Endodermal cell (in vitro differentiated cells): ENCODE measurements at regions not wholly inside any gene's neighbourhood (a gene's known extent, or its start where the extent isn't known, plus 50 kb on each side); places are given as distances from the start of the nearest gene placed in this dataset.

Experiments
- DNase-seq: peaks from one replicate; pipeline ENCODE4 v3.0.0-alpha.2; 2017
- H3K27ac ChIP-seq: 2 replicates; pipeline ENCODE4 v1.5.1; 2013; ENCODE audit warnings: mild to moderate bottlenecking, low read depth, low read length, moderate library complexity
- H3K27me3 ChIP-seq: 2 replicates; pipeline ENCODE4 v1.6.1; 2013; ENCODE audit warnings: mild to moderate bottlenecking, low read length, moderate library complexity; ENCODE audit not compliant: insufficient read depth, control insufficient read depth, poor library complexity, severe bottlenecking
- H3K36me3 ChIP-seq: 2 replicates; pipeline ENCODE4 v1.7.0; 2013; ENCODE audit warnings: mild to moderate bottlenecking, low read length, moderate library complexity; ENCODE audit not compliant: control insufficient read depth, insufficient read depth
- H3K4me1 ChIP-seq: one replicate; pipeline ENCODE4 v1.7.0; 2013; ENCODE audit warnings: low read length; ENCODE audit not compliant: control insufficient read depth, insufficient read depth
- H3K4me3 ChIP-seq: 2 replicates; pipeline ENCODE4 v1.5.1; 2013; ENCODE audit warnings: mild to moderate bottlenecking, low read length, moderate library complexity
- H3K9ac ChIP-seq: 2 replicates; pipeline ENCODE4 v1.6.1; 2013; ENCODE audit warnings: mild to moderate bottlenecking, low read length, moderate library complexity; ENCODE audit not compliant: poor library complexity, severe bottlenecking; ENCODE audit errors: extremely low read depth
- H3K9me3 ChIP-seq: 2 replicates; pipeline ENCODE4 v1.6.1; 2013; ENCODE audit warnings: mild to moderate bottlenecking, low read length, moderate library complexity; ENCODE audit not compliant: control insufficient read depth
- H3K27ac Mint-ChIP-seq: 2 replicates; pipeline ENCODE4 v1.8.0; 2020; ENCODE audit warnings: mixed read lengths
- H3K27me3 Mint-ChIP-seq: 2 replicates; pipeline ENCODE4 v1.8.0; 2021; ENCODE audit warnings: mild to moderate bottlenecking, mixed read lengths; ENCODE audit not compliant: insufficient read depth
- H3K36me3 Mint-ChIP-seq: 2 replicates; pipeline ENCODE4 v1.8.0; 2020; ENCODE audit warnings: low read depth, mixed read lengths
- H3K4me1 Mint-ChIP-seq: 2 replicates; pipeline ENCODE4 v1.8.0; 2020; ENCODE audit warnings: mixed read lengths
- H3K4me3 Mint-ChIP-seq: 2 replicates; pipeline ENCODE4 v1.8.0; 2020; ENCODE audit warnings: mild to moderate bottlenecking, moderate library complexity, mixed read lengths
- H3K9me3 Mint-ChIP-seq: 2 replicates; pipeline ENCODE4 v1.8.0; 2020; ENCODE audit warnings: mild to moderate bottlenecking, mixed read lengths
- WGBS, 2 experiments: methylation state at CpG; one replicate each; pipeline versions ENCODE4 v1.1.5 to v1.1.7; 2013; ENCODE audit warnings: missing lambda C conversion rate in 2 of 2, mixed read lengths in 1 of 2; ENCODE audit not compliant: insufficient coverage in 1 of 2, insufficient read length in 1 of 2; 5-methylcytosine and 5-hydroxymethylcytosine counted together
- TF ChIP-seq, protein P1 (sequence below): fragments of 200-600 bp; sonication (generic); conservative IDR thresholded peaks from 2 replicates; pipeline ENCODE4 v1.5.0; 2021; ENCODE audit warnings: antibody characterized with exemption, mild to moderate bottlenecking

DNA sequence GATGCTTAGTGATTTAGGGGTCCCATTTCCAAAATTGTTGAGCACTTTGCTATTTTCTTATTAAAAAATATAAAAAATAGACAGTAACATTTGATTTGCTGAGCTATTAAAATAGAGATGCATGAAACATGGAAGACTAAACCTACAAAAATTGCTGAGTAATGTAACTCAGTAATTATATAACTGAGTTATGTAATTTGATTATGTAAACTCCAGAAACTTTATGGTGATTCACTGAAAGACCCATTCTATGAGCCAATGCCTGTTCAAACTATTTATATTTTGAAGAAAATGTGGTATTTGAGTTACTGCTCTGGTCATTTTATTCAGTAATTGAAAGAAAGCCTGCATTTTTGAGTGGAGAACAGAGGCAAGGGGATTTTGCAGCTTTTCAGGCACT, 1221.5 kb upstream of the ALCAM start:
- Mint-ChIP-seq H3K36me3 (no peaks in the 10 kb centered on the region), H3K4me1 (peaks cover 13% of the 10 kb centered on the region), H3K27ac (no peak overlapping the region), H3K9me3 (no peaks in the 10 kb centered on the region), H3K27me3 (no peaks in the 10 kb centered on the region), H3K4me3 (no peak overlapping the region)
- H3K4me3 ChIP-seq, result no peak overlapping the region
- H3K36me3 ChIP-seq, result no peaks in the 10 kb centered on the region
- no peaks in the 10 kb centered on the region for H3K27me3 ChIP-seq
- no peaks in the 10 kb centered on the region for H3K9me3 ChIP-seq
- H3K9ac ChIP-seq, result no peak overlapping the region
- TF ChIP-seq, protein P1, sequence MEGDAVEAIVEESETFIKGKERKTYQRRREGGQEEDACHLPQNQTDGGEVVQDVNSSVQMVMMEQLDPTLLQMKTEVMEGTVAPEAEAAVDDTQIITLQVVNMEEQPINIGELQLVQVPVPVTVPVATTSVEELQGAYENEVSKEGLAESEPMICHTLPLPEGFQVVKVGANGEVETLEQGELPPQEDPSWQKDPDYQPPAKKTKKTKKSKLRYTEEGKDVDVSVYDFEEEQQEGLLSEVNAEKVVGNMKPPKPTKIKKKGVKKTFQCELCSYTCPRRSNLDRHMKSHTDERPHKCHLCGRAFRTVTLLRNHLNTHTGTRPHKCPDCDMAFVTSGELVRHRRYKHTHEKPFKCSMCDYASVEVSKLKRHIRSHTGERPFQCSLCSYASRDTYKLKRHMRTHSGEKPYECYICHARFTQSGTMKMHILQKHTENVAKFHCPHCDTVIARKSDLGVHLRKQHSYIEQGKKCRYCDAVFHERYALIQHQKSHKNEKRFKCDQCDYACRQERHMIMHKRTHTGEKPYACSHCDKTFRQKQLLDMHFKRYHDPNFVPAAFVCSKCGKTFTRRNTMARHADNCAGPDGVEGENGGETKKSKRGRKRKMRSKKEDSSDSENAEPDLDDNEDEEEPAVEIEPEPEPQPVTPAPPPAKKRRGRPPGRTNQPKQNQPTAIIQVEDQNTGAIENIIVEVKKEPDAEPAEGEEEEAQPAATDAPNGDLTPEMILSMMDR, result no peak
- no peak overlapping the region for H3K27ac ChIP-seq
- DNase-seq, result no peak
- H3K4me1 ChIP-seq, result peaks cover 3% of the 10 kb centered on the region

DNA sequence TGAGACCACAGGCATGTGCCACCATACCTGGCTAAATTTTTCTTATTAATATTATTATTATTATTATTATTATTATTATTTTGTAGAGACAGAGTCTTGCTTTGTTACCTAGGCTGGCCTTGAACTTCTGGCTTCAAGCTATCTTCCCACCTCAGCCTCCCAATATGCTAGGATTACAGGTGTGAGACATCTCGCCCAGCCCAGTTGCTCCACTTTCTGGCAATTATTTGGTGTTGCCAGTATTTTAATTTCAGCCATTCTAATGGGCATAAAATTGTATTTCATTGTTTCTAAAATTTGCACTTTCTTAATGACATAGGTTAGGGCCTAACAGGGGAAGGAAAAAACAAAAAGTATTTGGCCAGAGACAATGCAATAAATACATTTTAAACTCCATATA, 1217.6 kb upstream of the ALCAM start:
- no peaks in the 10 kb centered on the region for H3K36me3 Mint-ChIP-seq
- H3K4me3 Mint-ChIP-seq, result no peak overlapping the region
- 85 to 100% methylated on average over 1 of the region's 1 CpG for WGBS, 2 experiments
- Histone ChIP-seq H3K27ac (no peak overlapping the region), H3K4me3 (no peak overlapping the region), H3K36me3 (no peaks in the 10 kb centered on the region), H3K9me3 (no peaks in the 10 kb centered on the region), H3K9ac (no peak overlapping the region), H3K4me1 (peaks cover 3% of the 10 kb centered on the region), H3K27me3 (no peaks in the 10 kb centered on the region)
- TF ChIP-seq, protein P1, result no peak
- H3K27ac Mint-ChIP-seq, result no peak overlapping the region
- no peaks in the 10 kb centered on the region for H3K27me3 Mint-ChIP-seq
- peaks cover 13% of the 10 kb centered on the region for H3K4me1 Mint-ChIP-seq
- H3K9me3 Mint-ChIP-seq, result no peaks in the 10 kb centered on the region
- DNase-seq, result no peak

DNA sequence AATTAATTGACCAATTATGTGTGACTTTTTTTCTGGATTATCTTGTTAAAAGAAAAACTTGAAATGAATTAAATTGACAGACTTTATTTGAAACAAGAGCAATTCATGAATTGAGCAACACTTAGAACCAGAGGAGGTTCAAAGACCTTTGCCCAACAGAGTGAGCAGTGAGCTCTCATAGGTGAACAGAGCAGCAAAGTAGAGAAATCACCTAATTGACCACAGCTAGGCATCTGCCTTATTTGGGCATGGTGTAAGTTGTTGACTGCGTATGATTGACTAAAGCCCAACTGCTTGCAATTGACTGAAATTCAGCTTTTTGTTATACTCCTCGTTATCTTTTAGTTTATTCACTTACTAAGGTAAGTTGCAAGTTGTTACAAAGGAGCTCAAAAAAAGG, 1216.0 kb upstream of the ALCAM start:
- H3K36me3 Mint-ChIP-seq, result no peaks in the 10 kb centered on the region
- no peak overlapping the region for H3K4me3 ChIP-seq
- no peaks in the 10 kb centered on the region for H3K27me3 ChIP-seq
- DNase-seq, result no peak
- H3K4me1 ChIP-seq, result peaks cover under 1% of the 10 kb centered on the region
- no peak overlapping the region for H3K27ac Mint-ChIP-seq
- no peaks in the 10 kb centered on the region for H3K36me3 ChIP-seq
- H3K4me3 Mint-ChIP-seq, result no peak overlapping the region
- H3K27me3 Mint-ChIP-seq, result no peaks in the 10 kb centered on the region
- WGBS, 2 experiments, result 94 to 100% methylated on average over 1 to 2 of the region's 2 CpGs
- no peaks in the 10 kb centered on the region for H3K9me3 ChIP-seq
- no peaks in the 10 kb centered on the region for H3K9me3 Mint-ChIP-seq
- H3K4me1 Mint-ChIP-seq, result peaks cover 9% of the 10 kb centered on the region
- H3K27ac ChIP-seq, result no peak overlapping the region
- H3K9ac ChIP-seq, result no peak overlapping the region
- TF ChIP-seq, protein P1, result no peak
